Activated CD4-positive, alpha-beta T cell treated with anti-CD3 and anti-CD28 coated beads, Interleukin-2, Interleukin-6, amounts not matched to agents 100 ng/mL and 50 ng/mL, durations not matched to agents 16 hours and 8 hours (primary cell): ENCODE measurements at regions not wholly inside any gene's neighbourhood (a gene's known extent, or its start where the extent isn't known, plus 50 kb on each side); places are given as distances from the start of the nearest gene placed in this dataset.
"Not testable (repeated sequence)": the region's sequence is repeated elsewhere in the genome, so short reads cannot be mapped to it uniquely, and the experiment has no call there.

Experiments used
- DNase-seq: peaks from one replicate; pipeline ENCODE4 v3.0.0-alpha.2; 2020

DNA sequence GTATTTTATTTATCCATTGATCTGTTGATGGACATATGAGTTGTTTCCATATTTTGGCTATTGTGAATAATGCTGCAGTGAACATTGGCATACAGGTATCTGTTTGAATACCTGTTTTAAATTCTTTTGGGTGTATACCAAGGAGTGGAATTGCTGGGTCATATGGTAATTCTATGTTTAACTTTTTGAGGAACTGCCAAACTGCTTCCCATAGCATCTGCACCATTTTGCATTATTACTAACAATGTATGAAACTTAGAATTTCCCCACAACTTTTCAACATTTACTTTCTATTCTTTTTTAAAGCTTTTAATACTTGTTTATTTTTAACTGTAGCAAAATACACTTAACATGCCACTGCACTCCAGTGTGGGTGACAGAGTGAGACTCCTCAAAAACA lies 57.0 kb upstream of the MSN start:
- no peak for DNase-seq

DNA sequence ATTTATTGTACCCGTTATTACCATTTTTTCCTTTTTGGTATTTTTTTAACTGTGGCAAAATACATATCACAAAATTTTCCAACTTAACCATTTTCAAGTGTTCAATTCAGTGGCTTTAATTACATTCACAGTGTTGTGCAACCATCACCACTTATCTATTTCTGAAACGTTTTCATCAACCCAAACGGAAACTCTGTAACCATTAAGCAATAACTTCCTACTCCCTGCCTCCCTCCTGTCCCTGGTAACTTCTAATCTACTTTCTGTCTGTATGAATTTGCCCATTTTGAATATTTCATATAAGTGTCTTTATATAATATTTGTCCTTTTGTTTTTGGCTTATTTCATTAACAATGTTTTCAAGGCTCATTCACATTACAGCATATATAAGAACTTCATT lies 57.4 kb upstream of the MSN start:
- peak; percentile 17 for DNase-seq

DNA sequence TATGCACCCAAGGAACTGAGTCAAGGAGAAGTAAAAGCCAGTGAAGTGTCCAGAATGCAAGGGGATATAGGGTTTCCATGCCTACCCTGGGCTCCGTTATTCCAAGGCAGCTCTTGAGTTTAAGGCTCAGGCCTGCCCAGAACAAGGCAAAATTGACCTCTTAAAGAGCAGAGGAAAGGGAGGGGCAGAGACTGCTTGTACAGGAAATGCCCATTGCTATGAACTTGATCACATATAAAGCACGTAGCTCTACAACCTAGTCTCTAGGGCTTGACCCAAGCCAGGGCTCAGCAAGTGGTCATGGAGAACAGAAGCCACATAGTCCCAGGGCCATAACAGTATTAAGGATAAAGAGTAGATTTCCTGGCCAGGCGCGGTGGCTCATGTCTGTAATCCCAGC lies 58.2 kb upstream of the MSN start:
- DNase-seq = no peak

DNA sequence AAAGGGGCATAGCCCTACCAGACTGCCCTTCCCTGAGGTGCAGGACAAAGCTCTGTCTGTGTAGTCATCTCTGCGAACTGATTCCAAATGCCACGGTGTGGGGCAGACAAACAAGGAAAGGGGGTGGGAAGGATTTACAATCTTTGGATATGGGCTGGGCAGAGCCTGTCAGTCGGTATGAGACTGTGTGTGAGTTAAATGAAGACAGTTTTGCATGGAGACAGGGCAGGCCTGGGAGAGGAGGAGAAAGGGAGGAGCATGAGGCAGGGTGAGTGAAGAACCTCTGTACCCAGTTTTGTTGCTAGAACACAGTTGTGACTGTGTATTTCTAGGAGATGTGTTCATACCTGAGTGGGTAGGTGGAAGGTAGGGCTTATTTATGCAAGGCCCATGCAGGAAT lies 59.4 kb upstream of the MSN start:
- DNase-seq = no peak

DNA sequence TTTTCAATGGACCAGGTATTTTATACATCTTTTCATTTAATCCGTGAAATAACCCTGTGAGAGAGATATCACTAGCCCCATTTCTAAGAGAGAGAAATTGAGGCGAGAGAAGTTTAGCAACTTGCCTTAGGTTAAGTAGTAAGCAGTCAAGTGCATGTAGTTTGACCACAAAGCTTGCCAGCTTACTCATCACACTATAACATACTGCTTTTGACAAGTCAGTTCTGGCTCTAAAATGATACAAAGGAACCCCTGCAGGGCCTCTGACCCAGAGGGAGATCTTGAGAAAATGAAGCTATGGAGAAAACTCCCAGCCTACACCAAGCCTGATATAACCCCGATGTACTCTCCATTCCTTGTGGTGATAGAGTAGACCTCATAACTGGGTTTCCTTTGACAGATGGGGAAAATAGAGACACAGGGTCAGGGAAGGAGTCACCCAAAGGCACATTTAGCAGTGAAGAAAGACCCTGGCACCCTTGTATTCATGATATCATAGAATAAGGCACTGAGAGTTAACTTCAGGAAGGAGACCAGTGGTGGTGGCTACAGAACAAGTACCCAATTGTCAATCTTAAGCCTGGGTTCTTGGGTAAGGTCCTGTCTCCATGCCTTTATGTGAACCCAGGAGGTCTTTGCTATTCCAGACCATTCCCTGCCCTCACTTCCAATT lies 60.2 kb upstream of the MSN start:
- peak; percentile 76 for DNase-seq

DNA sequence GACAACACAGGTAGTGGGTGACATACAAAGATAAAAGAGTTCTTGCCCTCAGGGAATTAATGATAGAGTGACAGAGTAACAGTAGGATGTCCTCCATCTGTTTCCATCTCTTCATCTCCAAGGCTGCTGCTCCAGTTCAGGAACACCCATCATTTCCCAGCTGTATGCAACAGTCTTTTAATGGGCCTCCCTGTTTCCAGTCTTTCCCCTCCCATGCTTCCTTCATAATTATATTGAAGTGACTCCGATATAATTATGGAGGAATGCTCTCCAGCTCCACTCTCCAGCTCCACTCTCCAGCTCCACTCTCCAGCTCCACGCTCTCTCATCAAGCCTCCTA lies 65.3 kb upstream of the MSN start:
- DNase-seq = no peak

DNA sequence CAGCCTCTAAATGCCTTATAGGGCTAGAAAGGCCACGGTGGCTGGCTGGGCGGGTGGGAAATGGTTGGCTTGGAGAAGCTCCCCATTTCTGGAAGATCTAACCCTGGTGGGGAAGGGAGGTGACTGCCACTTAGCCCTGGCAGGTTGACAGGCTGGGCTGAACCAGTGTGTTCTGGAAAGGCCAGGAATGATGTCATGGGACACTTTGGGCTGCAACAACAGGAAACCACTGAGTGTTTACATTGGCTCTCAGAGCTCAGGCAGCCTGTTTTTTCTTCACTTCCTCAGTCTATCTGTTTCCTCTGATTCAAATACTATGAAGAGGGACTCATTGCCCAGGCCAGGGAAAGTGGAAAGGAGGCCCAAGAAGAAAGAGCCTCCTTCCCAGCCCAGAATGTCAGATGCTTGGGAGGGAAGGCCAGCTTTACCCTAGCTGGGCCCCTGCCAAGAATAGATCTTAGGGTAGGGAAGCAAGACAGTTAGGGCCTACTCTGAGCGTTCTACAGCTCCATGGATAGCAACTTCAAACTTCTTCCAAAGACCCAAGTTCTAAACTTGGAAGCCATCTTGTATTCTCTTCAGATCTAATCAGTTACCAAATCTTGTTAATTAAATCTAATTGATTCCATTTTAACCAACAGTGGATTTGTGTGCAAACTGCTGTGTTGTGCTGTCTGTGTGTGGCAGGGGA lies 65.8 kb upstream of the MSN start:
- peak; percentile 48 for DNase-seq

DNA sequence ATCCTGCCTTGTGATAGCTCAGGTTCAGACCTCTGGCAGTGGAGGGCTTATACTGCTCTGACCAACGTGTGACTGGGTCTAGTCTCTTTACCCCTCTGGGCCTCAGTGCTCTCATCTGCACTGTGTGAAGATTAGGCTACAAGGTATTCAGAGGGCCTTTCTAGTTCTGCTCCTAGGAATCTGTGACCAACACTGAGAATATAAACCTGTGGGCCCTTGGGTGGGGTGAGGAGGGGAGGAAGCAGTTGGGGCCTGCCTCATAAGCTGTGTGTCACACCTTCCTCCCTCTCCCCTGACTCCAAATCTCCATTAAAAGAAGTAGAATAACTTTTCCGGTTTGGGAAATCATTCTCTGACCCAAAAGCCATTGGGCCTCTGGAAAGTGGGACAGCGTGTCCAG lies 66.3 kb upstream of the MSN start:
- DNase-seq = no peak

DNA sequence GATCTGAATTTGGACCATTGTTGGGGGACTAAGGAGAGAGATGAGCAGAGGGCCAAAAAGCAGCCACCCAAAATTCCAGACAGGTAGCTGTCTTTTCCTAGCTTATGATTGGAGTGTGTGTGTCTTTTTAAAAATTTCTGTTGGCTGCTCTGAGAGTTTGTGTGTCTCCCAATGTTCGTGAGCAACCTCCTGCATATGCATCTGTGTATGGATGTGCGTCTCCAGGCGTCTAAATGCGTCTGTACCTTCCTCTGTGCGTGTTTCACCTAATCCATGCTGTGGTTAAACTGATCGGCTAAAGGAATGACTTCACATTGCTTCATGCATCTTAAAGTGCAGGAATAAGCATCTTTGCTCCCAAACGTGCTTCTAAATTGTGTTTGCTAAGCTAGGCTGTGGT lies 65.5 kb upstream of the LAS1L start:
- DNase-seq = no peak

DNA sequence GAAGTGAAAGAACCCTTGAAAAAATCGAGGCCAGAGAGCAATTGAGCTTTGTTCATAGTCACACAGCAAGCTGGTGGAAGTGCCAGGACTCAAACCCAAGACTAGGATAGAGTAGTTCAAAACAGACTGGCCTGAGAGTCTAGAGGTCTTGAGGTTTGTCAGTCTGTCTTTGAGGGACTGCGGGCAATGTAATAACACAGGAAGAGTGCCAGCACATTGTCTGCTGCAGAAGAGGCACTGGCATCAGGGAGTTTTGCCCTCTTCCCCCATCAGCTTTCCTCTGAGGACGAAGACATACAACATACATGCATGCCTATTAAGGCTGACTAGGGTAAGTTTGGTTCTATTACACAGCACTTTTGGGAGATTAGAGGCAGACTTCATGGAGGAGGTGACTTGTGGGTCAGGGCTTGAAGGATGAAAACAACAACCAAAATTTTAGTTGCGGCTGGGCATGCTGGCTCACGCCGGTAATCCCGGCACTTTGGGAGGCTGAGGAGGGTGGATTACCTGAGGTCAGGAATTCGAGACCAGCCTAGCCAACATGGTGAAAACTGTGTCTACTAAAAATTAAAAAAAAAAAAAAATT lies 64.1 kb upstream of the LAS1L start:
- peak; percentile 27 for DNase-seq

DNA sequence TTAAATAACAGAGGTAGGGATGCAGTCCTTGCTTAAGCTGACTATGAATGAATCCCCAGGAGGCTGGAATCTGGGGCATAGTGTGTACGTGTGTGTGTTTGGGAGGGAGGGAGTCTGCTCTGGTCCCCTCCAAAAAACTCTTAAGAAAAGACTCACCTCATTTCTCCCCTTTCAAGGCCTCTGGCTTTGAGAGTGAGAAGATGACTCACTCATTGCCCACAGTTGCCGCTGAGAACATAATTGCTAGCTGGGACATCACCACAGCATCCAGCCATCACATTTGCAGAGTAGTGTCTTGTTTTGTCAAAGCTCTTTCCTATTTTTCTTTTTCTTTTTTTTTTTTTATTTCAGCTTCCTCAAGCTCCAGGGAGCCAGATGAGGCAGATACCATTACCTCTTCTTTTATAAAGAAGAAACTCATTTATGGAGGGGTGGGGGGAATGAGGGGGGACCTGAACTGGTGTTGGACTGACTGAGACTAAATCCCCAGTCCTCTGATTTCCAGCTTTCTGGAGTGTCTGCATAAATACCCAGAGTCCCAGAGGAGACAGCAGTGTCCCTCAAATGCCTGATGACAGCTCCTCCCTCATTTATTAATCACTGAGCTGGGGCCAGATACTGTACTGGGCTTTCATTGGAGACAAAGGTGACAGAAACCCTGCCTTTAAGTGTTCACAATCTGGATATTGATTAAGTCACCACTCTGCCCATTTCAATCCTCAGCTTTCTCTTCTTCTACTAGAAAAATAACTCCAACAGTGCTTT lies 61.9 kb upstream of the LAS1L start:
- peak; percentile 87 for DNase-seq

DNA sequence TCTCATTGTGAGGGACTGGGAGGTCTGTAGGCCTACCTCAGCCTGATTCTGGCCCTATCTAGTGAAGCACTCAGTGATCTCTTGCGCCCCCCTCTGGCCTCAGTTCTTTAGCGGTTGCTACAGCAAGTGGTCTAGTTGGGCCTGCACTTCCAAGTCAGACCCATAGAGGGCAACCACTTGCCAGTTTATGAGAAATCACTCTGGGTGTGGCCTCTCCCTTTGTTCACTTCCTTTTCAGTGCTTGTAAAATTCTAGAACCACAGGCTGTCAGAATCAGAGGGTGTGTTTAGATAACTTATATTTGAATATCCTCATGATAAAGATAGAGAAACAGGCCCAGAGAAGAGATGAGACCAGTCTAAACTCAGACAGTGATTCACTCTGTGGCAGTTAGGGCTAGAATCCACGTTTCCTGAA lies 60.9 kb upstream of the LAS1L start:
- peak; percentile 98 for DNase-seq

DNA sequence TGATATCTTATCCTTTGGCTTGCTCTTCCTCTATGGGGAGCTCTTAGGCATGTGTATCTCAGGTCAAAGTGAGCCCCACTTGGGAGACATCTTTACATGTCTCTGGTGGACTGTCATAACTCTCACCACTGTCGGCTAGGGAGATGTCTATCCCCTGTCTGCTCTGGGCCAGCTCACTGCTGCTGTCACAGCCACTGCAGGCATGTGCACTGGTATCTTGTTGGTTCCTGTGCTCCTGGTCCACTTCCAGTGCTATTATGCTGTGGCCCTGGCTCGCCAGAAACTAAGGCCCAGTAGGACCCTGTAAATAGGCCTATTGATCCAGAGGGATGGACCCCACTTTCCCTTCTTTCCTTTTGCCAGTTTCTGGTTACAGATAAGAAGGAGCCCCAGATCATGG lies 56.6 kb upstream of the LAS1L start:
- DNase-seq = no peak

DNA sequence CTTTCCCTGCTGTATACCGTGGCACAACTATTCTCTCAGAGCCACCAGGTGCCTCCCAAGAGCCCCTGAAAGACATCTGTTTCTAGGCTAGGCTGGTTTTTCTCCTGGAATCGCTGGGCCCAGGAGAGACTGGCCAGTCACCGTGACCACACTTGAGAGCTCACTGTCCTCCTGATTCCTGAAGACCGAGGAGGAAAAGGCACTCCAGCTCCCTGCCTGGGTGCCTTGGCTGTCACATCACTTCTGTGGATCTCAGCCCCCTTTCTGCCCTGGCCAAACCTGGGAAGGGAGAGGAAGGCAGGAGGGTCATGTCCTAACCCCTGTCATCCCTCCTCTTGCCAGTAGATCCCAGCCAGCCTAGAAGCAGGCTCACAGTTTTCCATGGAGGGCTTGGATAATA lies 54.7 kb upstream of the LAS1L start:
- no peak for DNase-seq

DNA sequence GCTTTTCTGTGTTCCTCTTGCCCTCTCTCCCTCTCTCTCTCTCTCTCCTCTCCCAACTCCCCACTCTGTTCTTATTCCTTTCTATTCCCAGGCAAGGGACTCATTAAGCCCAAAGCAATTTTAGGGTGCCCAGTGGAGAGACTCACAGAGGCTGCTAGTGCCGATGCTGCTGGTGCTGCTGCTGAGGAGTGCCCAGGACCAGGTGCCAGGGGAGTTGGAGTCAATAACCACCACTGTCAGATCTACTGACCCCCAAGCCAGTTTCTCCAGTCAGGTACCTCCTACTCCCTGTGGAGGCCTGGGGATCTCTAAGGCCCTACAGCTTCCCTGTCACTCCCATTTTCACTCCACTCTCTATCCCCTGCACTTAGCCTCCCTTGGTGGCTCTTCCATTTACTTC lies 54.2 kb upstream of the LAS1L start:
- DNase-seq = no peak

DNA sequence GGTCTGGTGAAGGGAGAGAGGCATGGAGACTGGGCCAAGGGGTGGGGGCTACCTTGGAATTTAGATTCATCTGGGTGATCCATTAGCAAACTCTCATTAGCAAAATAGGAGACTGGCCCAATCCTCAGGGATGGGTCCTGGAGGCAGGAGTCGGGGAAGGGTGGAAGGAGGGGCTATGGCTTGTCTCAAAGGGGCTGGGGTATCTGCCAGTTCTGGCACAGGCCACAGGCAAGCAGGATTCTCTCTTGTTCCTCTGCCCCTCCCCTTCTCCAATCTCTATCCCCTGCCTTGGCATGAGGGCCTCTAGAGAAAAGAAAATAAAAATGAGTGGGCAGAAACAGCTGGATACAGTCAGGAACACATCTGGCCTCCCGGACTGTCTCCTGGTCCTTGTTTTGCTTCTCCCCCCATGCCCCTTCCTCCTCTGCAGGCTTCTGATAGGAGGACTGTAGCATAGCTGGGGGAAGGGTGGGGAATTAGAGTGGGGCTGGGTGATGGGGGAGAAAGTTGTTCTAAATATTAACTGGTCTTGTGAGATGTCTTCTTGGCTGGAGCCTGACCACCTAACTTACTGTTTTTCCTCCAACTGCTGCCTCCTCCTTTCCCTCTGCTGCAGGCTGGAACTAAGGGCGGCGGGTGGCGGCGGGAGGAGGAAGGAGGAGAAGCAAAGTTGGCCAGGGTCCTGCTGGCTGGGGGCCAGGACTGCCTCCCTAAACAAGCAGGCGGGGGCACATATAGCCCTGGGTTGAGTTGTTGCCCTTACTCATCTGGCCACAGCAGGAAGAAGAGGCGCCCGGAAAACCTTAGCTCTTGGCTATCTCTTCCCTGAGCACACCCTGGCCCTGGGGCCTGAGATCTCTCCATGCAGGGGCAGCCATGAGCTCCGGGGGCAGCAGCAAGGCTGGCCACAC lies 53.3 kb upstream of the LAS1L start:
- no peak for DNase-seq

DNA sequence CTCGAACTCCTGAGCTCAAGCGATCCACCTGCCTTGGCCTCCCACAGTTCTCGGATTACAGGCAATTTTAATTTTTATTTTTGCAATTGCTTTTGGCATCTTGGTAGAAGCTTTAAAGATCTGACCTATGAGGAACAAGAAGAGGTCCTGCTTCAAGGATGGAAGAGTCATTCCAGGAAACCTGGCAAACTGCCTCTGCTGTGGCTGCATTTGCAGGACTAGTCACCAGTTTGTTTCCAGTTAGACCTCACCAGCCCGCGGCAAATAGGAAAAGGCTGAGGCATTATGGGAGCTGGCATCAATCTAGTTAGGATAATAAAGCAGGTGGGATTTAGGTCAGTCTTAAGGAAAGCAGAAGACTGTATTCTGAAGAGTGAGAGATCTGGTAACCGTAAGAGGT lies 51.9 kb upstream of the LAS1L start:
- DNase-seq = no peak

DNA sequence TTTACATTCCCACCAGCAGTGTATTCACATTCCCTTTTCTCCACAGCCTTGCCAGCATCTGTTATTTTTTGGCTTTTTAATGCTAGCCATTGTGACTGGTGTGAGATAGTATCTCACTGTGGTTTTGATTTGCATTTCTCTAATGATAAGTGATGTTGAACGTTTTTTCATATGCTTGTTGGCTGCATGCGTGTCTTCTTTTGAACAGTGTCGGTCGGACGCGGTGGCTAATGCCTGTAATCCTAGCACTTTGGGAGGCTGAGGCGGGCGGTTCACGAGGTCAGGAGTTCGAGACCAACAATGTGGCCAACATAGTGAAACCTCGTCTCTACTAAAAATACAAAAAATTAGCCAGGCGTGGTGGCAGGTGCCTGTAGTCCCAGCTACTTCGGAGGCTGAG lies 50.6 kb upstream of the LAS1L start:
- not testable (repeated sequence) for DNase-seq
